ENCODE measurements at regions not wholly inside any gene's neighbourhood (a gene's known extent, or its start where the extent isn't known, plus 50 kb on each side); places are given as distances from the start of the nearest gene placed in this dataset.

GRCh38 chr6:12576389-12576788 is 140.2 kb upstream of the PHACTR1 start:
- no peak for TF ChIP-seq CTCF (IDR thresholded peaks at IDR 0.05; ENCODE audit: low read depth, low read length)
- TF ChIP-seq EZH2phosphoT487 (IDR thresholded peaks at IDR 0.05; ENCODE audit: low read depth): no peak
